ENCODE measurements at regions not wholly inside any gene's neighbourhood (a gene's known extent, or its start where the extent isn't known, plus 50 kb on each side); places are given as distances from the start of the nearest gene placed in this dataset.
"Not testable (repeated sequence)": the region's sequence is repeated elsewhere in the genome, so short reads cannot be mapped to it uniquely, and the experiment has no call there.

DNA sequence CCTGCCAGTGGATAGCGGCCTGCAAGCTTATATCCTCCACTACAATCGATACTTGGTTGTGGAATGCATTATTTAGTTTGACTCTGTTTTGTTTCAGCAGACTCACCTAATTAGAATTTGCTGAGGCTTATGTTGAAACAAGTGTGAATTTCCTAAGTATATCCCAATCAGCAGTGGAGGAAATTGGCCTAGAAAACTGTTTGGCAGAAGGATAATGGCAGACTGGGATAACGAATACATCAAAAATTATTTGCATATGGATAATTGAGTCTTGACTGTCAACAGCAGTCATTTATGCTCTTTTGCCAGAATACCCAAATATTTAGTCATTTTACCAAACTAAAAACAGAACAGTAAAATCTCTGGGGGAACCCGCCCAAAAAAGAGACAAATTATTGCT lies 261.0 kb downstream of the DOK5 start:
- no peak for DNase-seq (ENCODE audit: low spot score)

DNA sequence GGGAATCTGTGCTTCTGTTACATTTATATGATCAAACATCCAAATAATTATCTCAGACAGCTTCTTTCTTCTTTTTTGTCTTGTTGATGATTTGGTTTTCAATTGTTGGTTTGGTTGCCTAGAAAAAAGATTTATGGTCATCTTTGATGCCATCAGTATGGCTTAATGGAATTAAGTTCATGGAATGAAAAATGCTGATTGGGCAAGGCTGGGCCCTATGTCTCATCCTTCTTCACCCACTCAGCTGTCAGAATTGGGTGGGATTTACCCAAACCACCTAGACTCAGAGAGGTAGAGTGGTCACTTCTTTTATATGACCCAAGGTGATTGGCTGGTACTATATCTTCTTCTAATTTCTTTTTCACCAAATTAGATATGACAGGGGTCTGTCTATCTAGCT lies 258.3 kb downstream of the DOK5 start:
- DNase-seq (ENCODE audit: low spot score) = no peak

DNA sequence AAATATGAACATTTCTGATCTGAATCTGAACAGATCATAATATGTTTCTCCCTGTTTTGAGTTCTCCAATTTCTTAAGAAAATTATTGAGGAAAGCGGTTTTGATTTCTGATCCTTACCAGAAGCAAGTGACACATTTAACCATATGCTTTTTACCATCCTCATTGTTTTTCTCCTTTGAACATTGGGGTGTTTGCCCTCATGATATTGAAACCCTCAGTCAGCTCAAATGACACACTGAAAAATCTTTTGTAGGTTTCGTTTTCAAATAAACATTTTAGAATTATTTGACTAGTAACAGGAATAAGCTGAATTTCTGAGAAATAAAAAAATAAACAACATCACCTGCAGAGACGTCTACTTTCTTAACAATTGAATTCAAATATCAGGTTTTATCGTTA lies 252.1 kb downstream of the DOK5 start:
- DNase-seq (ENCODE audit: low spot score) = no peak

DNA sequence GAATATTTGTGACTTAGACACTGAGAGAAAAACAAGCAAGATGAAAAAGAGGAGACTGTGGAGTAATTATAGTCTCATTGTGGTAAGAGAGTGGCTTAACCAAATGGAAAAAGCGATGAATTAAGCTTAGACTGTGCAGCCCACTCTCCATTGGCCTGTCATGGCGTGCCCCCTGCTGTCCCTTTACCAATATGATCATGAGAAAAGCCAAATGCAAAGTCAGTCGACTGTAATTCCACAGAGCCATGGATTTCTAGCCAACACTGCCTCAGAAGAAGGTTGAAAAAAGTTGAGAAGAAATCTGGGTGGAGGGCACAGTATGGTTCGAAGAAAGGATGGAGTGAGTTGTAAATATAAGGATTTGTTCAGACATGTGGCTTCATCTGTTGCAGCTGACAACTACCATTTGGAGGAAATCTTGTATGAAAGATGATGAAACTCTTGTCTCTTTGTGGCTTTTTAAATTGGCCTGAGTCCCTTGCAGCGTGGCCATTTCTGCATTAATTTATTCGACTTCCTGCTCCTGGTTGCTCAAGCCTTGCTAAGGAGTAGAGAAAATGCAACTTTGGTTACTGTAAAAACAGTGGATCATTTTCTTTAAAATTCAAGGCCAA lies 251.4 kb downstream of the DOK5 start:
- no peak for DNase-seq (ENCODE audit: low spot score)

DNA sequence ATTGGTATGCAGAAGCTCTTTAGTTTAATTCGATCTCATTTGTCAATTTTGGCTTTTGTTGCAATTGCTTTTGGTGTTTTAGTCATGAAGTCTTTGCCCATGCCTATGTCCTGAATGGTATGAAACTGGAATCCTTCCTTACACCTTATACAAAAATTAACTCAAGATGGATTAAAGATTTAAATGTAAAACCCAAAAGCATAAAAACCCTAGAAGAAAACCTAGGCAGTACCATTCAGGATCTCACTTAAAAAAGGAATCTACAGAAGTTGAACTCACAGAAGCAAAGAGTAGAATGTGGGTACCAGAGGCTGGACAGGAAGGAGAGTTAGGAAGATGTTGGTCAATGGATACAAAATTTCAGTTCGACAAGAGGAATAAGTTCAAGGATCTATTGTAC lies 249.9 kb downstream of the DOK5 start:
- DNase-seq (ENCODE audit: low spot score) = not testable (repeated sequence)

DNA sequence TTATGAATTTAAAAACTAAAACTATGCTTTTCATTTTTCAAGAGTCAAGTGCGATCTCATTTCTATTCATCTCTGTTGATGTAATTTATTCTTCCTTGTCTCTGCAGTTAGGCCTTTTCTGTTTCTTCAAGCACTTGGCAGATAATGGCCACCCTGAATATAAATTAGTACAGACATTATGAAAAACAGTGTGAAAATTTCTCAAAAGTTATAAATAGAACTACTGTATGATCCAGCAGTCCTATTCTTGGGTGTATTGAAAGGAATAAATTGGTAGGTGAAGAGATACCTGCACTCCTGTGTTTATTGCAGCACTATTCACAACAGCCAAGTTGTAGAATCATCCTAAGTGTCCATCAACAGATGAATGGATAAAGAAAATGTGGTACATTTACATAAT lies 248.3 kb downstream of the DOK5 start:
- DNase-seq (ENCODE audit: low spot score) = no peak

DNA sequence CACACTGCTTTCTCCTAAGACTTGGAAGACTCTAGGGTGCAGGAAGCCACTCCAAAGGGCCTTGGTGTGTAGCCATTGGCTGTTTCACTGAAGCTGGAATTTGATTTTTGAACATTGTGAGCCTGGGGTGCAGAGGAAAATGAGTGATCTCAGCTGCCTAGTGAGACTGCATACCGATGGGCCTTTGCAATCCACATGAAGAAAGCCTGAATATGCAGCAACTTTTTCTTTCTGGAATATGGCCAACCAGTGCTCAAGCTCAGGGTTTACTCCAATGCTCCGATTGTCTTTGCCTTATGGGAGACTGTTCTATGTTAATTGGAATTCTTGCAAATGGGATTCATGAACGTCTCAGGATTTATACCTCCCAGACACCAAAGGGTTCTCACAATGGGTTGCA lies 242.6 kb downstream of the DOK5 start:
- DNase-seq (ENCODE audit: low spot score) = no peak

DNA sequence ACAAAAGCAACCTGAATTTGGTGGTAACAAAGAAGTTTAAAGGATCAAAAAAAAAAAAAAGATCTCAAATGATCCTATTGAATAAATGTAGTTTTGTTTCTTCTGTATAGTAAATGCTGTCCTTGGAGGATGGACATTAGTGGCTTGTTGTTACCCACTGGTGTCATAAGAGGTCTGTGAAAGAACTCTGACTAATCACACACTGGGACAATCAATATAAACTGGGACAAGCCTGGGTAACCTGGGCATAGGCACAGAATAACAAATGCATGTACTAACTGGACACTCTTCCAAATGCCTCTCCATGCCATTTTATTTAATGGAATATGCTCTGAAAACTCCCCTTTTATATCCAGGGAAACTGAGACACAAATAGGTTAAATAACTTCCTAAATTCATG lies 241.4 kb downstream of the DOK5 start:
- DNase-seq (ENCODE audit: low spot score) = no peak

DNA sequence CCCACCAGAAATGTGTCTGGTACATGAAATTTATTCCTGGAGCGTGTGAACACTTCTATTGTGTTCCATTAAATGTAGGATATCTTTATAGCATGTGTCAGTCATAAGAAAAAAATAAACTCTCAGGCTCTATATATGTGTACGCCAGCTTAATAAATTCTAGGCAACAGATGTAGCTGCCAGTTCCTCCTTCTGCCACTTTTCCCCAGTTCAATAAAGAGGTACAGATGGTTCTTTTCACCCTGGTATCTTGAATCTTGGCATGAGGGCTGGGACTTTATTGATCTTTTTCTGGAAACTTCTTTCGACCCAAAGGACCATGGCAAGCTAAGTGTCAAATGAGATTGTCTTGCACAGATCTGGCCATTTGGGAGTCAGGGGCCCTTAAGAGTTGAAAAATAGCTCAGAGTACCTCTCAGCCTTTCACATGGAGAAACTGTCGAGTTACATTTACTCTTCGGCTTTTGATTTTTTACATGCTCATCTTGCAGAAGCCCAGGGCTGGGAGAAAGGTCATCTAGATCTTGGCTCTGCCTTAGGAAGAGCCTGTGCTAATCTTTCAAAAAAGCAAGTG lies 240.9 kb downstream of the DOK5 start:
- DNase-seq (ENCODE audit: low spot score) = no peak

DNA sequence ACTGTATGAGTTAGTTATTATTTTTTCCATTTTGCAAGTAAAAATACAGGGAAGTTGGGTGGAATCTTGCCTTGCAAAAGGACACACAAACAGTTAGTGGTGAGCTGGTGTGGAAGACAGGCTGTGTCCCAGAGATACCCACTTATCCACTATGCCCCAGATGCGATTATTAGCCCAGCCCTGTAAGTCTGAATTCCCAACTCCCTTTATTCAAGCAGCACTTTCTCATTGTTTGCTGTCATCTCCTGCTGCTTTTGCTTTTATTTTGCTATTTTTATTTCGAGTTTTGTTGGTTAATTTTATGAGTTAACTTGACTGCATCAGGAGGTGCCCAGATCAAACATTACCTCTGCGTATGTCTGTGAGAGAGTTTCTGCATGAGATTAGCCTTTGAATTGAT lies 239.4 kb downstream of the DOK5 start:
- DNase-seq (ENCODE audit: low spot score) = no peak

DNA sequence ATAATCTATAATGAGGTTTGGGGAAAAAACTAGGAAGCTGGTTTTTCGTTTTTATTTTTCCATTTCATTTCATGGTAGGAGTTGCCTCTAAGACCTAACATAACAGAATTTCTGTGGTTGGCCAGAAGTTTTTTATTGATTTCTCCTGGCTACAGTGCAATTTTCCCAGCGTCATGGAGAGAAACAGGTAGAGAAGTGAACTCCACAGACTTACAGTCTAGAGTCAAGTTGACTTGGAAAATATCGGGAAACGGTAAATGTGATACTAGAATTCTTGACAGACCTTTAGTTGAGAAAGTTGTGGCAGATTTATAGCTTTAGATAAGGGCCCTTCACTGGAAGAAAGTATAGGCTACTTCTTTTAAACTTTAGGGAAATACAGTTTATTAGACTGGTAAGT lies 238.3 kb downstream of the DOK5 start:
- DNase-seq (ENCODE audit: low spot score) = no peak

DNA sequence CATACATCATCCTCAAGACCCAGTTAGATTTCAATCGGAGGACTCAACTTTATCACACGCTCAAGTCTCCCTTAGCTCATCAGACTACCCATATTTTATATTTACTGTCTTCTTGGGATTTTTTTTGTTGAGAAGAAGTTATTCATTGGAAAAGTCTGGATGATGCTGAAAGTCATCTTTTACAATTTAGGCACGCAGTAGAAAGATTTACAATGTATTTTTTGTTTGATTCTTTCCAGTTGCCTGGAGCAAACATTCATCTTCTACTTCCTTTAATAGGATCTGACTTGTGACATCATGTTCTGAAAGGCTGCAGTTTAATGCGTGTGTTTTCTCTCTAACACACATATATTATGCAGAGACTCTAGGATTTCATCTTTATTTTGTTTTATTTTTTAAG lies 235.7 kb downstream of the DOK5 start:
- no peak for DNase-seq (ENCODE audit: low spot score)

DNA sequence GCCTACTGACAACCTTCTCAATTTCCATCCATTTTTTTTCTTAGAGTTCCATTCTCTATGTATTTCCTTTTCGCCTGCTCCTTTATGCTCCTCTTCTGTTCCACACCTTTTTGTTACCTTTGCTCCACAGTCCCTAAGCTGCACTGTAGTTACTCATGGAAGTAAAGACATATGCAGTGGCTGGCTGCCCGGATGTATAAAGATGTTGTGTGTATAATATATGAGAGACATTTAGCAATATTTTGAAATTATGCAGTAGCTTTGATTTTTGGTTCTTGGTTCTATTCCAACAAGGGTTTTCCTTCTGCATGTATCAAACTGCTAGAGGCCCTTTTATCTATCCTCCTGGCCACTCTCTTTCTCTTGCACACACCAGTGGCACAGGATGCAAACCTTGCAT lies 234.9 kb downstream of the DOK5 start:
- DNase-seq (ENCODE audit: low spot score) = no peak

DNA sequence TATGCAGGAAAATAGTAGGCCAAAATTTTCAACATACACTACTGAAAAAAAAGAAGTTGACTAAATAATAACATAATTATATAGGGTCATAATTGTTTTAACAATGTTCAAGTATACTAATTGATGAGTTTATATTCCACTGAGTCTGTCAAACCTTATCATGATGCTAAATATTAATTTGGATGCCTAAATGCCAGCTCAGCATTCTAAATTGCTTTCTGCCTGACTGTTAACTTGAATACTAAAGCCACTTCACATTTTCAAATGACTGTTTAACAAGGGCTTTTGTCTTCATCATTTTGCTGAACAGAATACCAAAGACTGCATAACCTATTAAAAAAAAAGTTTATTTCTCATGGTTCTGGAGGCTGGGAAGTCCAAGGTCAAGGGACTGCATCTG lies 232.8 kb downstream of the DOK5 start:
- DNase-seq (ENCODE audit: low spot score) = no peak

DNA sequence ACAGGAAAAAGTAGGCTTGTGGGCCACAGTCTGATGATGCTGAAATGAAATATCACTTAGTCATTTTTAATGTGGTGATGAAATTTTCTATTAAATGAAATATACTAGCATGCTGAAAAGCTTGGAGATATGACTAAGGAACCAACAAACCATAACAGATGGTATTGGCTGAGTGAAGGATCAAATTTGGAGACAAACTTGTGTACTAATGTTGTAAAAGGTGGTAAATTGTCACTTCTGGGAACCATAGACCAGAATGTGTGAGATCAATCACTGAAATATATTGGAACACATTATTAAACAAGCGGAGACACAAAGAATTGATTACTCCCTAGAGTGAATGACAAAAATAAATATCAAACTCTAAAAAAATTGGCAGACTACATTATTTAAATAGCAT lies 232.4 kb downstream of the DOK5 start:
- DNase-seq (ENCODE audit: low spot score) = no peak

DNA sequence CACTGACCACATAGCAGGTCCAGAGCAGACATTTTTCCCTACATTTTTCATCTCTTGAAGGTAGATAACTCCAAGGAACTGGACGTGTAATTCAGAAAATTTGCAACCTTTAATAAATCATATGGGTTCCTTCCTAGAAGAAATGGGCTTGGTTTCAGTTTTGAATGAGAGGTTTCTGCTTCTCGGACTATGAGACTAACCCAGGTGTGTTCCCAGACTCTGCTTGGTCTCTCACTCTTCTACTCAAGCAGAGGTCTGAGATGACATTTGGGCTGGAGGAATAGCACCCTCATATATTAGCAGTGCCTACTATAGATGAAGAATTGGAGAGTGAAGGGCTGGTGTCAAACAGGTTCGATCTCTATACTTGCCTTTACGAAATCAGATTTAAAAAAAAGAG lies 231.2 kb downstream of the DOK5 start:
- no peak for DNase-seq (ENCODE audit: low spot score)

DNA sequence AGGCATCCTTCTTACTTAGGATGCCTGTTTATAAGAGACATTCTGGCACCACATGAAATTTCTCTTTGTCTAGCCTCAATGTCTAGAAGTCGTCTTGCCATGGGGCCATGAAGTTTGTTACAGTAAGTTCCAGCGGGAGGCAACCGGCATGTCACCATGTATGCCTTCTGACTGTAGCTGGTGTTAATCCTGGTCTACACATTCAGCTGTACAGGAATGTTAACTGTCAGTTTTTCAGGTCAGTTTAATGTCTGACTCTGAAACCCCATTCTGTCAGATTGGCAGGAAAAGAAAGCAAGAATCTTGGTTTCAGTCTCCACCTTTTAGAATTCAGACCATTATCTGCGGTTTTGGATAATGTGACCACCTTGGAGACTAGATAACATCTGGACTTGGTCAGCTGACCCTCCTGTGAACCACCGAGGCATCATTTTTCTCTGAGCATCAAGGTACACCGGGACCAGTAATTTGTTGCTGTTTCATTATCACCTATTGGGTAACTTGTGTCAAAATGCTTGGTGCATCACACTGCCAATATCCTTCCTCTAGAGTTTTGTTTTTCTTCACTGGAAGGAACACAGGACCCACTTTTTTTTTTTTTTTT lies 228.7 kb downstream of the DOK5 start:
- no peak for DNase-seq (ENCODE audit: low spot score)
